HUES48 (cell line): ENCODE measurements at regions not wholly inside any gene's neighbourhood (a gene's known extent, or its start where the extent isn't known, plus 50 kb on each side); places are given as distances from the start of the nearest gene placed in this dataset.
"Not testable (repeated sequence)": the region's sequence is repeated elsewhere in the genome, so short reads cannot be mapped to it uniquely, and the experiment has no call there.

ENCODE experiments used
- H3K27ac ChIP-seq: one replicate; pipeline ENCODE4 v1.7.0; 2013; ENCODE audit warnings: low read depth, low read length, inconsistent platforms
- H3K27me3 ChIP-seq: 2 replicates; pipeline ENCODE4 v1.6.1; 2013; ENCODE audit warnings: mild to moderate bottlenecking, low read length; ENCODE audit not compliant: control insufficient read depth, insufficient read depth
- H3K36me3 ChIP-seq: 2 replicates; pipeline ENCODE4 v1.6.1; 2013; ENCODE audit warnings: low read length; ENCODE audit not compliant: control insufficient read depth, insufficient read depth
- H3K4me1 ChIP-seq: 2 replicates; pipeline ENCODE4 v1.6.1; 2013; ENCODE audit warnings: mild to moderate bottlenecking, low read length; ENCODE audit not compliant: control insufficient read depth, insufficient read depth
- H3K4me3 ChIP-seq: 2 replicates; pipeline ENCODE4 v1.5.1; 2013; ENCODE audit warnings: mild to moderate bottlenecking, low read depth, low read length
- H3K9ac ChIP-seq: 2 replicates; pipeline ENCODE4 v1.6.1; 2013; ENCODE audit warnings: mild to moderate bottlenecking, low read depth, low read length, moderate library complexity
- H3K9me3 ChIP-seq: 2 replicates; pipeline ENCODE4 v1.6.1; 2013; ENCODE audit warnings: low read length; ENCODE audit not compliant: control insufficient read depth, insufficient read depth

DNA sequence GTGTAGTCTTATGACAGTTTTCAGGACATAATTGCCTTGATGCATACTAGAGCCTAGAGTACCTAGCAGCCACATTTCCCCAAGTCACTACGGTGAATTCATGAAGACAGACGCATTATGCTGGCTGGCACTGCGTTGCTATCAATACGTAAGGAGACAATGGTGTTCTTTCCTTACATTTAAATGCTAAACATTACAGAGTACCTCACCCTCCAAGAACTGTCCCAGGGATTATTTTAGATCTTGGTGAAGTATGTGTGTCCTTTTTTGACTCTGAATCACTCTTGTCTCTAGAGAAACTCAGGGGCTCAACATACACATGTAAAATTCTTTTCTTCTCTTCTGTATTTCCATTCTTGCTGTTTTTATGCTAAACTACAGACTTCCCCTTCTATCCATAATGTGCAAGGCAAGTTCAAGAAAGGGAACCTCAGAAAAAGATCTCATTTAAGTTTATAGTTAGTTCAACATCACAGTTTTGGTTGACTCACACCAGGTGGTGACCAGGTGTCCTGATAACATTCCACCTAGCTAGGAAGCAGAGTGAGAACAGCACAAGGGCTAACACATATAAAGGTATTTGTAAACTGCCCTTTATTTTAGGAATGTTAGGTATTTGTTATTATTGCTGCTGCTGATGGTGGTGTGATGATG is 212.4 kb upstream of the HNRNPA3 start:
- no peak overlapping the region for H3K9ac ChIP-seq
- no peak overlapping the region for H3K4me3 ChIP-seq
- H3K4me1 ChIP-seq = peaks cover 15% of the 10 kb centered on the region
- no peaks in the 10 kb centered on the region for H3K9me3 ChIP-seq
- no peaks in the 10 kb centered on the region for H3K27me3 ChIP-seq
- H3K27ac ChIP-seq = no peak overlapping the region
- no peaks in the 10 kb centered on the region for H3K36me3 ChIP-seq

- no peaks in the 10 kb centered on the region for H3K9me3 ChIP-seq
- H3K36me3 ChIP-seq = no peaks in the 10 kb centered on the region
- H3K27ac ChIP-seq = no peak overlapping the region
- peaks cover 15% of the 10 kb centered on the region for H3K4me1 ChIP-seq
- H3K9ac ChIP-seq = no peak overlapping the region
- no peaks in the 10 kb centered on the region for H3K27me3 ChIP-seq
- no peak overlapping the region for H3K4me3 ChIP-seq
These were observed 211.9 kb upstream of the HNRNPA3 start for GRCh38 chr2:177000715-177001072.

DNA sequence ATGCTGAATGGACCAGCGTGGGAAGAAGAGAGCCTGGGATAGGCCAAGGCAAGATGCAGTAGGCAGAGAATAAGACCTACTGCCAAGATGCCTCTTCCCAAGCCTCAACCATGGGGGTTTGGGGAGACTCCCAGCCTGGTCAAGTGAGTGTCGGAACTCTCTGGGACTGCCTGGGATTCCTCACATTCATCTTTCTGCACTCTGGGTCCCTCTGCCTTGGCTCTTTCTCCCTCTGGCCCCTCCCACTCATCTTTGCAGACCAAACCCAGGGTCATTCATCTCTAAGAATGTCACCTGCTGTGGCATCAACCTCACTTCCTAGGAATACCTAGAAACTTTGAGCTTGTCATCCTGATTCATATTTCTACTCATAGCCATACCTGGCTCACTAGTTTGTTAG is 211.3 kb upstream of the HNRNPA3 start:
- no peak overlapping the region for H3K4me3 ChIP-seq
- H3K27ac ChIP-seq = no peak overlapping the region
- H3K9me3 ChIP-seq = no peaks in the 10 kb centered on the region
- H3K9ac ChIP-seq = no peak overlapping the region
- H3K36me3 ChIP-seq = no peaks in the 10 kb centered on the region
- H3K27me3 ChIP-seq = no peaks in the 10 kb centered on the region
- H3K4me1 ChIP-seq = peaks cover 15% of the 10 kb centered on the region

DNA sequence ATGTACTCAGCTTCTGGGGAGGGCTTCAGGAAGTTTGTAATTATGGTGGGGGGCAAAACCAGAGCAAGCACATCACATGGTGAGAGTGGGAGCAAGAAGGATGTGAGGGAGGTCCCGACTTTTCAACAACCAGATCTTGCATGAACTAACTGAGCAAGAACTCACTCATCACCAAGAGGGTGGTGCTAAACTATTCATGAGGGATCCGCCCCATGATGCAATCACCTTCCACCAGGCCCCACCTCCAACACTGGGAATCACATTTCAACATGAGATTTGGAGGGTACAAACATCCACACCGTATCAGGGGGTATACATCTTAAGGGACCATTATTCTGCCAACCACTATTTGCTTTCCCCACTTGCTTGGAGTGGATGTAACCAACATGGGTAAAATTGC is 209.6 kb upstream of the HNRNPA3 start:
- Histone ChIP-seq H3K4me1 (peaks cover 15% of the 10 kb centered on the region), H3K36me3 (no peaks in the 10 kb centered on the region)

GRCh38 chr2:177007726-177008125 is 204.9 kb upstream of the HNRNPA3 start:
- H3K27me3 ChIP-seq, H3K9ac ChIP-seq, H3K4me3 ChIP-seq, H3K9me3 ChIP-seq, H3K36me3 ChIP-seq, H3K27ac ChIP-seq, H3K4me1 ChIP-seq: not testable (repeated sequence)

More for the DNA sequence above, 209.6 kb upstream of the HNRNPA3 start:
- no peak overlapping the region for H3K4me3 ChIP-seq
- no peak overlapping the region for H3K27ac ChIP-seq
- peaks cover 3% of the 10 kb centered on the region; the same call in 1 of the 2 replicates for H3K9me3 ChIP-seq
- no peak overlapping the region for H3K9ac ChIP-seq
- H3K27me3 ChIP-seq = no peaks in the 10 kb centered on the region

DNA sequence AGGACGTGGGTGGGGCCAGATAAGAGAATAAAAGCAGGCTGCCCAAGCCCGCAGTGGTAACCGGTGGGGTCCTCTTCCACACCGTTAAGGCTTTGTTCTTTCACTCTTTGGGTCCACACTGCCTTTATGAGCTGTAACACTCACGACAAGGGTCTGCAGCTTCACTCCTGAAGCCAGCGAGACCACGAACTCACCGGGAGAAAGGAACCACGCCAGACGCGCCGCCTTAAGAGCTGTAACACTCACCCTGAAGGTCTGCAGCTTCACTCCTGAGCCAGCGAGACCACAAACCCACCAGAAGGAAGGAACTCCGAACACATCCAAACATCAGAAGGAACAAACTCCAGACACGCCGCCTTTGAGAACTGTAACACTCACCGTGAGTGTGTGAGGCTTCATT is 203.9 kb upstream of the HNRNPA3 start:
- H3K36me3 ChIP-seq, H3K9ac ChIP-seq, H3K4me1 ChIP-seq: not testable (repeated sequence)

GRCh38 chr2:177010146-177010545 is 202.4 kb upstream of the HNRNPA3 start:
- Histone ChIP-seq H3K27ac (no peak overlapping the region), H3K36me3 (no peaks in the 10 kb centered on the region), H3K9me3 (peaks cover 3% of the 10 kb centered on the region; the same call in 1 of the 2 replicates), H3K4me3 (no peak overlapping the region), H3K9ac (no peak overlapping the region), H3K27me3 (no peaks in the 10 kb centered on the region), H3K4me1 (no peaks in the 10 kb centered on the region)

More for the DNA sequence above, 203.9 kb upstream of the HNRNPA3 start:
- H3K4me3 ChIP-seq, H3K27me3 ChIP-seq, H3K27ac ChIP-seq, H3K9me3 ChIP-seq: not testable (repeated sequence)

GRCh38 chr2:177010861-177011260 is 201.7 kb upstream of the HNRNPA3 start:
- Histone ChIP-seq H3K27me3 (no peaks in the 10 kb centered on the region), H3K9ac (no peak overlapping the region), H3K4me3 (no peak overlapping the region), H3K36me3 (no peaks in the 10 kb centered on the region), H3K27ac (no peak overlapping the region), H3K4me1 (no peaks in the 10 kb centered on the region), H3K9me3 (peaks cover 3% of the 10 kb centered on the region; the same call in 1 of the 2 replicates)

GRCh38 chr2:177014946-177015345 is 197.6 kb upstream of the HNRNPA3 start:
- Histone ChIP-seq H3K4me1 (no peaks in the 10 kb centered on the region), H3K27me3 (no peaks in the 10 kb centered on the region), H3K9ac (no peak overlapping the region), H3K36me3 (no peaks in the 10 kb centered on the region), H3K27ac (no peak overlapping the region), H3K9me3 (no peaks in the 10 kb centered on the region), H3K4me3 (no peak overlapping the region)

GRCh38 chr2:177015356-177015923 is 197.2 kb upstream of the HNRNPA3 start:
- Histone ChIP-seq H3K36me3 (no peaks in the 10 kb centered on the region), H3K9me3 (no peaks in the 10 kb centered on the region), H3K27me3 (no peaks in the 10 kb centered on the region), H3K4me1 (no peaks in the 10 kb centered on the region), H3K4me3 (no peak overlapping the region), H3K9ac (no peak overlapping the region), H3K27ac (no peak overlapping the region)

- H3K9me3 ChIP-seq = no peaks in the 10 kb centered on the region
- no peak overlapping the region for H3K9ac ChIP-seq
- H3K27me3 ChIP-seq = no peaks in the 10 kb centered on the region
- no peaks in the 10 kb centered on the region for H3K4me1 ChIP-seq
- no peaks in the 10 kb centered on the region for H3K36me3 ChIP-seq
- H3K27ac ChIP-seq = no peak overlapping the region
- H3K4me3 ChIP-seq = no peak overlapping the region
These were observed 192.0 kb upstream of the HNRNPA3 start for GRCh38 chr2:177020524-177021119.
